ENCODE measurements at regions not wholly inside any gene's neighbourhood (a gene's known extent, or its start where the extent isn't known, plus 50 kb on each side); places are given as distances from the start of the nearest gene placed in this dataset.

DNA sequence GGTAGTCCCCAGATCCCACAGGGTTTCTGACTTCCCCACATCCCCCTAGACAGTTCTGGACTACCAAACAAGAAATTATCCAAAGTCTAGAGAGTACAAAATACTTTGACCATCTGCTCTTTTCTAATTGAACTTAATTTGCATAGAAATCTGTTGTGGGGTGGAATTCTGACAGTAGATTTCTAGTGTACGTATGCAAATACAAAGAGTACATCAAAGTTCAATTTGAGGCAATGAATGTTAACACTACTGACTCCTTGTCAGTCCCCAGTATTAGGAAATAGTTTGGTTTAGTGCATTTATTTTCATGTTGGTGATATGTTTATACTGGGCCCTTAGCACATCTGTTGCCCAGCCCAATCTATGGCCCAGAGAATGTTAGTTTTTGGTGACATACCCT is 292.6 kb downstream of the CETN3 start:
- no peak overlapping the region for H3K27ac ChIP-seq
- ChIA-PET CTCF (no interaction called here), POLR2A (ENCODE audit: low non-redundant PET) (no interaction called here)
- DNase-seq (ENCODE audit: low spot score), result no peak
- TF ChIP-seq, protein P1, sequence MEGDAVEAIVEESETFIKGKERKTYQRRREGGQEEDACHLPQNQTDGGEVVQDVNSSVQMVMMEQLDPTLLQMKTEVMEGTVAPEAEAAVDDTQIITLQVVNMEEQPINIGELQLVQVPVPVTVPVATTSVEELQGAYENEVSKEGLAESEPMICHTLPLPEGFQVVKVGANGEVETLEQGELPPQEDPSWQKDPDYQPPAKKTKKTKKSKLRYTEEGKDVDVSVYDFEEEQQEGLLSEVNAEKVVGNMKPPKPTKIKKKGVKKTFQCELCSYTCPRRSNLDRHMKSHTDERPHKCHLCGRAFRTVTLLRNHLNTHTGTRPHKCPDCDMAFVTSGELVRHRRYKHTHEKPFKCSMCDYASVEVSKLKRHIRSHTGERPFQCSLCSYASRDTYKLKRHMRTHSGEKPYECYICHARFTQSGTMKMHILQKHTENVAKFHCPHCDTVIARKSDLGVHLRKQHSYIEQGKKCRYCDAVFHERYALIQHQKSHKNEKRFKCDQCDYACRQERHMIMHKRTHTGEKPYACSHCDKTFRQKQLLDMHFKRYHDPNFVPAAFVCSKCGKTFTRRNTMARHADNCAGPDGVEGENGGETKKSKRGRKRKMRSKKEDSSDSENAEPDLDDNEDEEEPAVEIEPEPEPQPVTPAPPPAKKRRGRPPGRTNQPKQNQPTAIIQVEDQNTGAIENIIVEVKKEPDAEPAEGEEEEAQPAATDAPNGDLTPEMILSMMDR (conservative IDR thresholded peaks at IDR 0.05; ENCODE audit: low read depth), result no peak

DNA sequence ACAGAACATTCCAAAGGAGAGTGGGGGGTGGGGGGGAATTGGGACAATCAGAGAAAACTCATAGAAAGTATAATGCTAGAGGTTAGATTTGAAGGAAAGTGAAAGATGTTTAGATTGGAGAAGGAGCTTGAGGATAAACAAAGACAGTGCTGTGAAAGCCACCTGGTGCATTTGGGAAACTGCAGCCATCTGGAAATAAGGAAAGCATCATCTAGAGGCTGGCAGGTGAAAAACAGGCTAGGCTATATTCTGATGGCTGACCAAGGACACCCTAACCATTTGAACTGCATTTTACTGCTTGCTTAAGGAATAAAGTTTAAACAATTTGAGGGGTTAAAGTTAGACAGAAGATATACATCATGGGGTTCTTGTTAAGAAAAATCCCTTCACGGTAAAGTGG is 296.4 kb downstream of the CETN3 start:
- TF ChIP-seq, protein P1 (conservative IDR thresholded peaks at IDR 0.05; ENCODE audit: low read depth), result no peak
- no peak for DNase-seq (ENCODE audit: low spot score)
- H3K27ac ChIP-seq, result no peak overlapping the region
- ChIA-PET CTCF (interaction anchor here (0.6 kb wide), 1 partner anchor 1133 kb away, joined by 4 read pairs; no protein-coding TSS in a partner anchor), POLR2A (ENCODE audit: low non-redundant PET) (no interaction called here)

DNA sequence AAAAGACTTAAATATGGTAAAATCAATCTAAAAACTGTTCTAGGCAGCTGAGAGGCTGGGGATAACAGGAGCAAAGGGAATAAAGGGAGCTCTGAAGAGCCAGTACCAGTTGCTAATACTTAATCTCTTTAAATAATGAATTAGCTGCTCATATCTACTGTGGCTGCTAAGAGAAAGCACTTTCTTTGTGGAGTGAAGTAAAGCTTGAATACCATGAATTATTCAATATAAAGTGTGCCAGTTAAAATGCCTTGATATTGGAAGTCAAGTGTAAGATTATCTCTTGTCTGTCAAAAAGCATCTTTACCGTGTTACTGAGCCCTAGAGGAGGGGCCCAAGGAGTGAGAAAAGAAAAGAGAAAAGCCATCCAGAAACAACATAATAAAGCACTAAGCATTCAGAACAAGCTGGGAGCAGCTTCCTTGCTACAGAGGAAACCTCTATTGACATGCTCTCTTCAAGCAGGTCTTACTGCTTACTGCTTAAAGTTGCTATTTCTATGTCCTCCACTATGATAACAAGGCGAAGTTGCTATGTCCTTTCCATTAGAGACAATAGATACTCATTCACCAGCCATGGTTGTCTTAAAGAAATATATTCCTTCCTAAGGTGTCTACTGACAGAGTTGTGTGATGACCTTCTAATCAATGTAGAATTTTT is 297.4 kb downstream of the CETN3 start:
- TF ChIP-seq, protein P1 (conservative IDR thresholded peaks at IDR 0.05; ENCODE audit: low read depth), result no peak
- CTCF ChIA-PET, result interaction anchor here (0.6 kb wide), 1 partner anchor 18 kb away, joined by 4 read pairs; no protein-coding TSS in a partner anchor
- no peak for DNase-seq (ENCODE audit: low spot score)
- POLR2A ChIA-PET (ENCODE audit: low non-redundant PET), result no interaction called here
- H3K27ac ChIP-seq, result no peak overlapping the region

GRCh38 chr5:90111364-90112032 is 298.1 kb downstream of the CETN3 start:
- ChIA-PET POLR2A (ENCODE audit: low non-redundant PET) (interaction anchor here (0.6 kb wide), 1 partner anchor 187 kb away, joined by 3 read pairs; no protein-coding TSS in a partner anchor), CTCF (interaction anchor here (0.6 kb wide), 1 partner anchor 19 kb away, joined by 4 read pairs; no protein-coding TSS in a partner anchor)
- TF ChIP-seq, protein P1 (conservative IDR thresholded peaks at IDR 0.05; ENCODE audit: low read depth), result no peak
- H3K27ac ChIP-seq, result no peak overlapping the region
- DNase-seq (ENCODE audit: low spot score), result no peak

DNA sequence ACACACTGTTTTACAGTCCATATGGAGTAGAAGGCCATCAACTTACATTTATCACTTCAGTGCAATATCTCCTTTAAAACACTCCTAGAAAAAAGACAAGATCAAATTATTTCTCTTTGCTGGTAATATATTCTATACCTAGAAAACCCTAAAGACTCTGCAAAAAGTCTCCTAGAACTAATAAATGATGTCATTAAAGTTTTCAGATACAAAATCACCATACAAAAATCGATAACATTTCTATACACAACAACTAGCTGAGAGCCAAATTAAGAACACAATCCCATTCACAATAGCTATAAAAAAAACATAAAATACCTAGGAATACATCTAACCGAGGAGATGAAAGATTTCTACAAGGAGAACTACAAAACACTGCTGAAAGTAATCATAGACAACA is 300.3 kb downstream of the CETN3 start:
- DNase-seq (ENCODE audit: low spot score), result no peak
- TF ChIP-seq, protein P1 (conservative IDR thresholded peaks at IDR 0.05; ENCODE audit: low read depth), result no peak
- CTCF ChIA-PET, result interaction anchor here (0.6 kb wide), 1 partner anchor 160 kb away, joined by 3 read pairs; no protein-coding TSS in a partner anchor
- POLR2A ChIA-PET (ENCODE audit: low non-redundant PET), result no interaction called here
- H3K27ac ChIP-seq, result no peak overlapping the region

DNA sequence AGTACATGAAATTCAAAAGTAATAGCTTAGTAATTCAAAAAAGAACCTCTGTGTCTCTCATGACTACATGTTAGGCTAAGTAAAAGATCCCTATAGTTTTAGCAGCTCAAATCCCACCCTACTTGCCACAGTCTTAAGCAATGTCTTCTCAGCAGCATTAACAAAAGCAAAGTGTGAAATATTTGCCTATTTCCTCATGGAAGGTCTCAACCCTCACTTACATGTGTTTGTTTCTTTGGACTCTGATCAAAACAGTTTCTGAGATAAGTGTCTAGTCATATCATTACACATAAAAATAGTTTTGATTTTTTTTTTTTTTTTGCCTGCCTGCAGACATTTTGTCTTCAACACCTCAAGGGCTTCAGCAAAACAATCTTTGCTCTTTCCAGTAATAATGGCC is 310.5 kb downstream of the CETN3 start:
- ChIA-PET POLR2A (ENCODE audit: low non-redundant PET) (no interaction called here), CTCF (no interaction called here)
- TF ChIP-seq, protein P1 (conservative IDR thresholded peaks at IDR 0.05; ENCODE audit: low read depth), result no peak
- no peak for DNase-seq (ENCODE audit: low spot score)
- H3K27ac ChIP-seq, result no peak overlapping the region
